ENCODE measurements at regions not wholly inside any gene's neighbourhood (a gene's known extent, or its start where the extent isn't known, plus 50 kb on each side); places are given as distances from the start of the nearest gene placed in this dataset.

DNA sequence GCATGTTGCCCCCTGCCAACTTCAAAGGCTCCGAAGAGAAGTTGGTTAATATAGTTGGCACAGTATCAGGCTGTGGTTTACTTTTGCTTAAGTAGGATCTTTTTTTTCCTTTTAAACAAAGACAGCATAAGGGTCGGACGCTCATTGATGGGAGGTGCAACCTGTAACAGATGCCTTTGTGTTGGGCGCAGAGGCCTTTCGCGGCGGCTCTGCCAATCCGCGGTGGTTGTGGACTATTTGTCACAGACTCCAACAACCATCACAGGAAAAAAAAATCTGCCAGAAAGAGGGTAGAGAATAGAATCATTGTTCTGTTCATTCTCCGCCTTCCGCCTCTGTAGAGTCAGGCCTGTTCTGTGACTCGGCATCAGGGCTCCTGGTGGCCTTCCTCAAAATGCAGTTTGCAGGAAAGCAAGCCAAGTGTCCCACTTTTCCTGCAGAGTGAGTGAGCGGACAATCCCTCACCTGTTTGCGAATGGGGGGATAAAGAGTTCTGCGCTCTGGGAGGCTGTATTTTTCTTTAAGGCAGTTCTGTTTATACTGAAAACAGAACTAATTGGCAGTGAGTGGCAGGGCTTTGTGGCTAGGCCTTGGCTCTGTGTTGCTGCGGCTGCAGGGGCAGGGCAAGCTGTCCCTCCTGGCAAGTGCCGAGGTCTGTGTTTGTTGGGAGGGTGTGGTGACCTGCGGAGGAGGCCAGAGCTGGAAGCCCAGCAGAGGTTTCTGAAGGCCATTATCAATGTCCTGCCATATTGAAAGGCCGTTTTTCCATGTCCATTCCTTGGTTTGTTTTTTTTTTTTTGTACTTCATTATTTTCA lies 83.0 kb upstream of the PIWIL1 start:
- no peaks in the 10 kb centered on the region for H3K9me3 ChIP-seq
- DNase-seq (no peak), ATAC-seq (no peak)
- H3K27ac ChIP-seq: no peak overlapping the region
- 82 to 89% (median 86%) methylated on average over 19 of the region's 19 CpGs for WGBS, 4 donors
- H3K36me3 ChIP-seq: no peaks in the 10 kb centered on the region
- H3K27me3 ChIP-seq: no peaks in the 10 kb centered on the region
- no peak overlapping the region for H3K4me3 ChIP-seq
- TF ChIP-seq, protein P1, sequence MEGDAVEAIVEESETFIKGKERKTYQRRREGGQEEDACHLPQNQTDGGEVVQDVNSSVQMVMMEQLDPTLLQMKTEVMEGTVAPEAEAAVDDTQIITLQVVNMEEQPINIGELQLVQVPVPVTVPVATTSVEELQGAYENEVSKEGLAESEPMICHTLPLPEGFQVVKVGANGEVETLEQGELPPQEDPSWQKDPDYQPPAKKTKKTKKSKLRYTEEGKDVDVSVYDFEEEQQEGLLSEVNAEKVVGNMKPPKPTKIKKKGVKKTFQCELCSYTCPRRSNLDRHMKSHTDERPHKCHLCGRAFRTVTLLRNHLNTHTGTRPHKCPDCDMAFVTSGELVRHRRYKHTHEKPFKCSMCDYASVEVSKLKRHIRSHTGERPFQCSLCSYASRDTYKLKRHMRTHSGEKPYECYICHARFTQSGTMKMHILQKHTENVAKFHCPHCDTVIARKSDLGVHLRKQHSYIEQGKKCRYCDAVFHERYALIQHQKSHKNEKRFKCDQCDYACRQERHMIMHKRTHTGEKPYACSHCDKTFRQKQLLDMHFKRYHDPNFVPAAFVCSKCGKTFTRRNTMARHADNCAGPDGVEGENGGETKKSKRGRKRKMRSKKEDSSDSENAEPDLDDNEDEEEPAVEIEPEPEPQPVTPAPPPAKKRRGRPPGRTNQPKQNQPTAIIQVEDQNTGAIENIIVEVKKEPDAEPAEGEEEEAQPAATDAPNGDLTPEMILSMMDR (IDR thresholded peaks at IDR 0.05): no peak
- TF ChIP-seq POLR2A (IDR thresholded peaks at IDR 0.05): no peak
- no peaks in the 10 kb centered on the region for H3K4me1 ChIP-seq
- intact Hi-C loops (cut with DNase I): no loop called here

DNA sequence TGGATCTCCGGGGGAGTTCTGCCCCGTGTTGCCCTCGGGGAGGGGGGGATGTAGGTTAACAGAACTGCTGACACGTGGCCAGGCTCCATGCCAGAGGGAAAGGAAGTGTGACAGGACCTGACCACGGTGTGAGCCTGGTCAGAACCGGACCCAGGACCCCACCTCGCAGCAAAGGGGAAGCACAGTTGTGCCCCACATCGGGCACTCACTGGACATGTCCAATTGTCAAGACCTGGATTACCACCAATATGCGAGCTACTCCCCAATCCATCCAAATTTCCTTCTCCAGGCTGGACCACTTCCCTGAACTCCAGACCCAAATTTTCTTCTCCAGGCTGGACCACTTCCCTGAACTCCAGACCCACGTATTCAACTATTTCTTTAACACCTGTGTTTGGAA lies 78.8 kb upstream of the PIWIL1 start:
- TF ChIP-seq POLR2A (IDR thresholded peaks at IDR 0.05): no peak
- TF ChIP-seq, protein P1 (IDR thresholded peaks at IDR 0.05): no peak
- DNase-seq: no peak
- Histone ChIP-seq H3K36me3 (no peaks in the 10 kb centered on the region), H3K27me3 (peaks cover 0 to 14% (median 0%) of the 10 kb centered on the region in 9 donors), H3K4me3 (no peak overlapping the region), H3K9me3 (no peaks in the 10 kb centered on the region), H3K4me1 (no peaks in the 10 kb centered on the region), H3K27ac (no peak overlapping the region)
- no peak for ATAC-seq
- intact Hi-C loops (cut with DNase I): no loop called here
- WGBS, 4 donors: 67 to 81% (median 72%) methylated on average over 10 of the region's 10 CpGs

DNA sequence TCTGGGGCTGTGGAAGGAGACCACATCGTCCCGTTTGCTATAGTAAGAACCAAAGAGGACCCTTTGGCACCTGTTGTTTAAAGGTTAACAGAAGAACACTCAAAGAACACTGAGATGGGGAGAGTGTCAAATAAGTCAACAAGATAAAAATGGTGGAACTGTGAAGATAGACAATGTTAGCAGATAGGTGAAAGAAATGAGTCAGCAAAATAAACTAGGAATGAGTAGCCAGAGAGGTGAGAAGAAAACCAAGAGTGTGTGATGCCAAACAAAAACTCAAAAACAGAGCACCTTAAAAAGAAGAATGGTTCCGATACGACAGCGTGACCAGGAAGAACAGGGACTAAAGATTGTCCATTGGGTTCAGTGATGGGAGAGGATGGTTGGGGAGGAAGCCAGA lies 74.7 kb upstream of the PIWIL1 start:
- TF ChIP-seq POLR2A (IDR thresholded peaks at IDR 0.05): no peak
- TF ChIP-seq, protein P1 (IDR thresholded peaks at IDR 0.05): no peak
- ATAC-seq: no peak
- no peaks in the 10 kb centered on the region for H3K4me1 ChIP-seq
- H3K27ac ChIP-seq: no peak overlapping the region
- WGBS, 4 donors: 82 to 88% (median 84%) methylated on average over 5 of the region's 5 CpGs
- intact Hi-C loops (cut with DNase I): no loop called here
- H3K9me3 ChIP-seq: peaks cover 0 to 3% (median 0%) of the 10 kb centered on the region in 12 donors
- H3K4me3 ChIP-seq: no peak overlapping the region
- no peaks in the 10 kb centered on the region for H3K36me3 ChIP-seq
- no peak for DNase-seq
- H3K27me3 ChIP-seq: peaks cover 0 to 22% (median 0%) of the 10 kb centered on the region in 9 donors

DNA sequence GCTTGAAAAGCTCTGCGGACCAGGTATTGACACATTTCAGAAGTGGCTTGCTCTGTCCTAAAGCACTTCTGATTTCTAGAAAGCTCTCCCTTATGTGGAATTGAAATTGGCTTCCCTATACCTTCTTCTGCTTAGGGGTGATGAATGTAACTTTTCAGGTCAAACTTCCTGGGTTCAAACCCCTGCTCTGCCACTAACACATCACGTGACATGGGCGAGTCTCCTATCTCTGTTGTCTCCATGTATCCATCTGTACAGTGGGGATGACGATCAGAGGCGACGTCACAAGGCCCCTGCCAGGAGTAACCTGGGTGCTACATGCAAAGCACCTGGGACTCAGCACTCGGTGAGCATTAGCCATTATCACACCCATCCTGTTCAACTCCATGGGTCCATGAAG lies 73.7 kb upstream of the PIWIL1 start:
- 82 to 91% (median 85%) methylated on average over 7 of the region's 7 CpGs for WGBS, 4 donors
- no peak overlapping the region for H3K27ac ChIP-seq
- TF ChIP-seq, protein P1 (IDR thresholded peaks at IDR 0.05): no peak
- no peak for TF ChIP-seq POLR2A (IDR thresholded peaks at IDR 0.05)

More for the DNA sequence above, 73.7 kb upstream of the PIWIL1 start:
- intact Hi-C loops (cut with DNase I): no loop called here
- Histone ChIP-seq H3K4me3 (no peak overlapping the region), H3K9me3 (peaks cover 0 to 3% (median 0%) of the 10 kb centered on the region in 12 donors), H3K36me3 (no peaks in the 10 kb centered on the region), H3K27me3 (peaks cover 0 to 30% (median 0%) of the 10 kb centered on the region in 9 donors), H3K4me1 (no peaks in the 10 kb centered on the region)
- no peak for DNase-seq
- no peak for ATAC-seq

All from heart left ventricle (tissue), 16 donors.